IPS-18c (cell line): ENCODE measurements at regions not wholly inside any gene's neighbourhood (a gene's known extent, or its start where the extent isn't known, plus 50 kb on each side); places are given as distances from the start of the nearest gene placed in this dataset.
"Not testable (repeated sequence)": the region's sequence is repeated elsewhere in the genome, so short reads cannot be mapped to it uniquely, and the experiment has no call there.

Experiments
- H3K4me3 ChIP-seq: 2 replicates; pipeline ENCODE4 v1.7.0; 2013; ENCODE audit warnings: low read depth, mild to moderate bottlenecking, low read length, moderate library complexity; ENCODE audit not compliant: insufficient read depth
- H3K9me3 ChIP-seq: one replicate; pipeline ENCODE4 v1.6.1; 2013; ENCODE audit warnings: mild to moderate bottlenecking, low read length, moderate library complexity; ENCODE audit not compliant: control insufficient read depth, insufficient read depth

GRCh38 chr7:33788531-33788930 is 116.8 kb upstream of the BMPER start:
- no peaks in the 10 kb centered on the region for H3K9me3 ChIP-seq
- no peak overlapping the region for H3K4me3 ChIP-seq

- H3K9me3 ChIP-seq: no peaks in the 10 kb centered on the region
Measured at GRCh38 chr7:33789871-33790630, 115.3 kb upstream of the BMPER start.

GRCh38 chr7:33790746-33791145 is 114.6 kb upstream of the BMPER start:
- H3K4me3 ChIP-seq: no peak overlapping the region
- H3K9me3 ChIP-seq: no peaks in the 10 kb centered on the region

More at GRCh38 chr7:33789871-33790630, 115.3 kb upstream of the BMPER start:
- H3K4me3 ChIP-seq: no peak overlapping the region

GRCh38 chr7:33792041-33792440 is 113.3 kb upstream of the BMPER start:
- Histone ChIP-seq H3K9me3 (no peaks in the 10 kb centered on the region), H3K4me3 (no peak overlapping the region)

GRCh38 chr7:33792547-33793105 is 112.7 kb upstream of the BMPER start:
- Histone ChIP-seq H3K4me3 (no peak overlapping the region), H3K9me3 (no peaks in the 10 kb centered on the region)

- Histone ChIP-seq H3K4me3 (no peak overlapping the region), H3K9me3 (no peaks in the 10 kb centered on the region)
Measured at GRCh38 chr7:33793616-33794015, 111.7 kb upstream of the BMPER start.

- Histone ChIP-seq H3K4me3 (no peak overlapping the region), H3K9me3 (no peaks in the 10 kb centered on the region)
Measured at GRCh38 chr7:33794419-33794818, 110.9 kb upstream of the BMPER start.

GRCh38 chr7:33794959-33795358 is 110.4 kb upstream of the BMPER start:
- H3K4me3 ChIP-seq: no peak overlapping the region
- H3K9me3 ChIP-seq: no peaks in the 10 kb centered on the region

- Histone ChIP-seq H3K9me3 (no peaks in the 10 kb centered on the region), H3K4me3 (no peak overlapping the region)
Measured at GRCh38 chr7:33796538-33796937, 108.8 kb upstream of the BMPER start.

- not testable (repeated sequence) for H3K4me3 ChIP-seq
Measured at GRCh38 chr7:33797512-33797911, 107.8 kb upstream of the BMPER start.

GRCh38 chr7:33798686-33799325 is 106.5 kb upstream of the BMPER start:
- Histone ChIP-seq H3K9me3 (no peaks in the 10 kb centered on the region), H3K4me3 (no peak overlapping the region)

More at GRCh38 chr7:33797512-33797911, 107.8 kb upstream of the BMPER start:
- not testable (repeated sequence) for H3K9me3 ChIP-seq

- Histone ChIP-seq H3K9me3 (no peaks in the 10 kb centered on the region), H3K4me3 (no peak overlapping the region)
Measured at GRCh38 chr7:33799766-33800165, 105.6 kb upstream of the BMPER start.

GRCh38 chr7:33802600-33802999 is 102.7 kb upstream of the BMPER start:
- Histone ChIP-seq H3K9me3 (no peaks in the 10 kb centered on the region), H3K4me3 (no peak overlapping the region)

GRCh38 chr7:33804140-33804660 is 101.1 kb upstream of the BMPER start:
- H3K9me3 ChIP-seq: no peaks in the 10 kb centered on the region
- H3K4me3 ChIP-seq: no peak overlapping the region

- H3K4me3 ChIP-seq: no peak overlapping the region
- H3K9me3 ChIP-seq: no peaks in the 10 kb centered on the region
Measured at GRCh38 chr7:33805630-33806233, 99.6 kb upstream of the BMPER start.

GRCh38 chr7:33806298-33807154 is 98.8 kb upstream of the BMPER start:
- no peak overlapping the region for H3K4me3 ChIP-seq
- H3K9me3 ChIP-seq: no peaks in the 10 kb centered on the region

- Histone ChIP-seq H3K4me3 (no peak overlapping the region), H3K9me3 (no peaks in the 10 kb centered on the region)
Measured at GRCh38 chr7:33807155-33807530, 98.2 kb upstream of the BMPER start.
